Stimulated activated CD4-positive, alpha-beta T cell treated with anti-CD3 and anti-CD28 coated beads, Interleukin-15, amount 100 ng/mL, for 24 hours (primary cell): ENCODE measurements at regions not wholly inside any gene's neighbourhood (a gene's known extent, or its start where the extent isn't known, plus 50 kb on each side); places are given as distances from the start of the nearest gene placed in this dataset.
"Not testable (repeated sequence)": the region's sequence is repeated elsewhere in the genome, so short reads cannot be mapped to it uniquely, and the experiment has no call there.

Source experiments
- DNase-seq: peaks from one replicate; pipeline ENCODE4 v3.0.0-alpha.2; 2020

DNA sequence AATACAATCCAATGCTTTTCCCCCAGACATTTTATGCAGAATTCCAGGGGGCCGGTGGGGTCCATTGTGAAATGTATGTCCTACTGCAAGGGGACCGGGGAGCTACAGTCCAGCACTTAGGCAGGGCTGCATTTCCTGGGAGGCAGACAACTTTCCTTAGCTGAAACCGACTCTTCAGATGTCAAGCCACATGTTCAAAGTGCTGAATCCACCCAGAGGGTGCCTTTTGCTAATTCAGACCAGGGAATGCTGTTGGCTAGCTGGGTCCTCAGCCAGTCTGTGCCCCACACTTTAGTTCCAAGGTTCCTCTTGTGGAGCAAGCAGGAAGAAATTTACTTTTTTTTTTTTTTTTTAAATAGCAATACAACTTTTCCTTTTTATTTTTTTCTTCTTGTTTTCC is 219.5 kb upstream of the LRTM1 start:
- no peak for DNase-seq

DNA sequence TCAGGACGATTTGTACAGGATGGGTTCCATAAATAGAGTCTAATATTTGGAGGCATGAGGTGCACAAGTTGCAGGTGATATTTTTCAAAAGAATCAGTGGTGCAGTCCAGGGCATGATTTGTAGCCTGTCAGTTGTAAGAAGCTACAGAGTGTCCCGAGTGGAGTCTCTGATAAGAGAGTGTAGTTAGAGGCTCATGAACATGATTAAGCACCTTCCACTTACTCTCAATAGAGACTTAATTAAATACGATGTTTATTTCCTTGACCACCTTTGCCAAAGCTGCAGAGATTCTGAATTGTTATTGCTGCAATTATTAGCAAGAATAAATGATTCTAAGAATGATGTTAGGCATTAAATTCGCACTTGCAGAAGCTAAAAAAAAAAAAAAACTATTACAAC is 218.4 kb upstream of the LRTM1 start:
- DNase-seq = no peak

DNA sequence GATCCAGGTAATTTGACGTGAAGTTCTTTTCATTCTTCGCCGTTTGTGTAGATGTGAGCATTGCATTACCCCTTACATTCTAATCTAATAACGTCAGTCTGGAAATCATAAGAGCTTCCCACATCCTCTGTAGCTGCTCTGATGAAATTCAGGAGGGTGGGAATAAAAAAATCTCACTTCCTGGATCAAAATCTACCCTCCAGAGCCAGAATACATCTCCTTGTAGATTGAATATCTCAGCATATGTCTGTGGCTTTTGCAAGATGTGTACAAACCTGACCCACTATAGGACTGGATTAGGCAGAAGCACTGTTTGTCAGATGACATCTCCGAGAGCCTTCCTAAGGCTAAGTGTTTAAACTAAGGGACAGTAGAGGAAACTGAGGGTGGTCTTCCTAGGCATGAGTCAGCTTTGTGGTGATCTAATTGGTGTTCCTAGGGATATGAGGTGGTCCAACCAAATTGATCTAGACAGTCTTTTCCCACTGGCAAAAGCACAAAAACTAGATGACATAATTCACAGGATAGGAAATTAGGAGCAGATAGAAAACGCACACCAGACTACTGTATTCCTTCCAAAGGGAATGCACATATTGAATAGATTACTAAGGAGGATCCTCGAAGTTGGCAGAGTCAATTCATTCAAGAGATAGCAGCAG is 216.3 kb upstream of the LRTM1 start:
- DNase-seq = no peak

DNA sequence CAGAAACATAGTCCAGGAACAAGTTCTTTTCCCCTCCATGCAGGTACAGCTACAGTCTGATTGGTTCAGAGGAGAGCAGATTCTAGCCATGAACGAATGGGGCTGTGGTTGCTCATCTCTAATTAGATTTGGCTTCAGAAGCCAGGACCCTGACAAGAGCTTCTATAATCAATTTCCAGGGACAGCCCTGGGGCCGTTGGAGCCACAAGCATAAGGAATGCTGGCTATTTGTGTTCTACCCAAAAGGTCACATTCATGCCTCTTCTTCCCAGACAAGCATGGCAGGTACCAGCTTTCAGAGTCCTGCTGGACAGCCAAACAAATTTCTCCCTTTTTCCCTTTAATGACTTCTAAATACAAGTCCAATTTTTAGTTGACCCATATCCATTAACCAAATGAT is 215.5 kb upstream of the LRTM1 start:
- no peak for DNase-seq

DNA sequence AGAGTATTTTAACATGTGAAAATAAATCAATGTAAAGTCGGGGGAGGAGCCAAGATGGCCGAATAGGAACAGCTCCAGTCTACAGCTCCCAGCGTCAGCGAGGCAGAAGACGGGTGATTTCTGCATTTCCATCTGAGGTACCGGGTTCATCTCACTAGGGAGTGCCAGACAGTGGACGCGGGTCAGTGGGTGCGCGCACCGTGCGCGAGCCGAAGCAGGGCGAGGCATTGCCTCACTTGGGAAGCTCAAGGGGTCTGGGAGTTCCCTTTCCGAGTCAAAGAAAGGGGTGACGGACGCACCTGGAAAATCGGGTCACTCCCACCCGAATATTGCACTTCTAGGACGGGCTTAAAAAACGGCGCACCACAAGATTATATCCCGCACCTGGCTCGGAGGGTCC is 208.4 kb upstream of the LRTM1 start:
- DNase-seq = not testable (repeated sequence)

DNA sequence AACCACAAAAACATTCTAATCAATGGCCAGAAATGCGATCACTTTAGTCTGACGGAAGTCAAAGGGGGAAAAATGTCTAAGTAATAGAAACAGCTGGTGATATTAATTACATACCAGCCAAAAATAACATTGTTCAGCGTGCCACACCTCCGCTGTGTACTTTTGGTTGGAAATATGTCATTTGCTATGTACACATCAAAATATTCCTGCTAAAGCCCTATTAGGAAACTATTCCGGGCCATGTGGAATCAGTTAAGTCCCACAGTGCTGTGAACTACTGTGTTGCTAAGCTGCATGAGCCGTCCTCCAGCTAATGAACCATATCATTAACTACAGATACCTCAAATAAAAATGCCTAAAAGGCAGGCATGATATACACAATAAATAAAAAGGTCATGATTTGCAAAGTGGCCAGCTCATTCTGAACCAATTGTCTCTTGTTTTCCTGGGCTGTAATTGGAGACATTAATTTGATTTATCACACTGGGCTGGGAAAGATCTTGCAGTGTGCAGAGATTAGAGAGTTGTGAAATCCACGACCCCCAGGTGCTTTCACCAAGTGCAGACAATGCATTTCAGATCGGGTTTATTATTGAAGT is 200.5 kb upstream of the LRTM1 start:
- no peak for DNase-seq

DNA sequence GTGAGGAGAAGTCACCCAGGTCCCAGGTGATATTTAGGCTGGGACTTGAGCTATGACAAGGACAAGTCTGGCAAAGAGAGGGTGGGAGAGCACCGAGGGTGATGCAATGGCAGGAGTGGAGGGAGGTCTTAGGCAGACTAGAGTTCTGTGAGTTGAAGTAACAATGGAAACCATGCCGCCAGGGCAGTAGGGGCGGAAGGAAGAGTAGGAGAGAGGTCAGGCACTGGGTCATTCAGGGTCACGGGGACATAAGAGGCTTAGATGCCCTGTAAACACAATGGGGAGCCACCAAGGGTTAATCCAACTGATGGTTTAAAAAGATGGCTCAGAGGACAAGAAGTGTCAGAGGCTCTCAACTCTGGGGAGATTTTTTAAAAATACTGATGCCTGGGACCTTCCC is 199.7 kb upstream of the LRTM1 start:
- DNase-seq = no peak

DNA sequence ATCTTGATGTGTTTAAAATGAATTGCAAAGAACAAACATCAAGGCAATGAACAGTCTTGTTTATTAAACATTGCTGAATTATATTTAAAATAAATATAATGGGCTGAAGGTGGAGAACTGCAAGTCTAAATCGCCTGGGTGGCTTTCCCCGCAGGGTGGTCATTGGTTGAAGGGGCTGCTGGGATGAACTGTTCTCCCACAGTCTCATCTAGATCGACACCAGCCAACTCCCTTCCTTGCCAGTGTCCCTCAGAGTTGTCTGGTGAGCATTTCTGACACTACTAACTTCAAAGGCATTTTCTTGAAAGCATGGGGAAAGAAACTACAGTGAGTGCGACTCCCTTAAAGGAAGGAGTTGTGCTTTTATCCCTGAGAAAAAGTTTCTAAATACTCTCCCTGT is 196.5 kb upstream of the LRTM1 start:
- DNase-seq = no peak
